ENCODE measurements at regions not wholly inside any gene's neighbourhood (a gene's known extent, or its start where the extent isn't known, plus 50 kb on each side); places are given as distances from the start of the nearest gene placed in this dataset.
"Not testable (repeated sequence)": the region's sequence is repeated elsewhere in the genome, so short reads cannot be mapped to it uniquely, and the experiment has no call there.

- H3K9me3 Mint-ChIP-seq, result peaks cover 0 to 7% (median 1%) of the 10 kb centered on the region in 11 donors
- no peaks in the 10 kb centered on the region for H3K9me3 ChIP-seq (ENCODE audit: control insufficient read depth in 2 of 3, low read length in 3 of 3)
- intact Hi-C loops (cut with micrococcal nuclease), result no loop called here
- H3K4me1 ChIP-seq (ENCODE audit: control insufficient read depth in 2 of 2, insufficient read depth in 2 of 2, low read length in 2 of 2), result no peaks in the 10 kb centered on the region
- H3K36me3 Mint-ChIP-seq, result no peaks in the 10 kb centered on the region
- H3K4me3 ChIP-seq (ENCODE audit: low read length), result no peak overlapping the region
- no peaks in the 10 kb centered on the region for H3K4me1 Mint-ChIP-seq
- H3K4me3 Mint-ChIP-seq, result no peak overlapping the region
- H3K27ac Mint-ChIP-seq, result no peak overlapping the region
- CTCF ChIA-PET, result no interaction called here
- no peaks in the 10 kb centered on the region for H3K27me3 ChIP-seq (ENCODE audit: control insufficient read depth in 2 of 2, insufficient read depth in 2 of 2, low read length in 2 of 2)
- DNase-seq (no peak), ATAC-seq (no peak)
- POLR2A ChIA-PET, result no interaction called here
- H3K36me3 ChIP-seq (ENCODE audit: control insufficient read depth in 2 of 3, insufficient read depth in 3 of 3, low read length in 3 of 3), result no peaks in the 10 kb centered on the region
- no peak overlapping the region for H3K27ac ChIP-seq (ENCODE audit: low read depth, low read length)
- H3K27me3 Mint-ChIP-seq, result no peaks in the 10 kb centered on the region
Observed at GRCh38 chr11:91495837-91496236, 728.8 kb upstream of the FAT3 start.

GRCh38 chr11:91489989-91490388 lies 734.6 kb upstream of the FAT3 start:
- no peak for DNase-seq
- no peak for ATAC-seq
- CTCF ChIA-PET, result interaction anchor here (0.6 kb wide), 1 partner anchor 24 kb away, joined by 4 read pairs; no protein-coding TSS in a partner anchor
- no peak overlapping the region for H3K27ac ChIP-seq (ENCODE audit: low read depth, low read length)
- H3K4me1 Mint-ChIP-seq, result no peaks in the 10 kb centered on the region
- no peaks in the 10 kb centered on the region for H3K36me3 Mint-ChIP-seq
- POLR2A ChIA-PET, result no interaction called here
- no peak overlapping the region for H3K27ac Mint-ChIP-seq
- no peaks in the 10 kb centered on the region for H3K27me3 ChIP-seq (ENCODE audit: control insufficient read depth in 2 of 2, insufficient read depth in 2 of 2, low read length in 2 of 2)
- no peak overlapping the region for H3K4me3 ChIP-seq (ENCODE audit: low read length)
- no peaks in the 10 kb centered on the region for H3K9me3 ChIP-seq (ENCODE audit: control insufficient read depth in 2 of 3, low read length in 3 of 3)
- H3K9me3 Mint-ChIP-seq, result peaks cover 8 to 41% (median 20%) of the 10 kb centered on the region in 11 donors
- intact Hi-C loops (cut with micrococcal nuclease), result no loop called here
- H3K4me3 Mint-ChIP-seq, result no peak overlapping the region
- H3K4me1 ChIP-seq (ENCODE audit: control insufficient read depth in 2 of 2, insufficient read depth in 2 of 2, low read length in 2 of 2), result no peaks in the 10 kb centered on the region
- no peaks in the 10 kb centered on the region for H3K36me3 ChIP-seq (ENCODE audit: control insufficient read depth in 2 of 3, insufficient read depth in 3 of 3, low read length in 3 of 3)
- no peaks in the 10 kb centered on the region for H3K27me3 Mint-ChIP-seq

GRCh38 chr11:91483956-91484355 lies 740.7 kb upstream of the FAT3 start:
- intact Hi-C loops (cut with micrococcal nuclease); H3K4me1 Mint-ChIP-seq; H3K36me3 Mint-ChIP-seq; H3K36me3 ChIP-seq (ENCODE audit: control insufficient read depth in 2 of 3, insufficient read depth in 3 of 3, low read length in 3 of 3); H3K4me3 ChIP-seq (ENCODE audit: low read length); H3K27me3 ChIP-seq (ENCODE audit: control insufficient read depth in 2 of 2, insufficient read depth in 2 of 2, low read length in 2 of 2); ATAC-seq; H3K27ac Mint-ChIP-seq; H3K27me3 Mint-ChIP-seq; H3K27ac ChIP-seq (ENCODE audit: low read depth, low read length); POLR2A ChIA-PET; H3K4me1 ChIP-seq (ENCODE audit: control insufficient read depth in 2 of 2, insufficient read depth in 2 of 2, low read length in 2 of 2); DNase-seq; H3K4me3 Mint-ChIP-seq; H3K9me3 ChIP-seq (ENCODE audit: control insufficient read depth in 2 of 3, low read length in 3 of 3); CTCF ChIA-PET: not testable (repeated sequence)
- peaks cover 9 to 45% (median 21%) of the 10 kb centered on the region in 11 donors for H3K9me3 Mint-ChIP-seq

GRCh38 chr11:91481875-91482274 lies 742.7 kb upstream of the FAT3 start:
- CTCF ChIA-PET; H3K4me3 ChIP-seq (ENCODE audit: low read length); H3K27me3 ChIP-seq (ENCODE audit: control insufficient read depth in 2 of 2, insufficient read depth in 2 of 2, low read length in 2 of 2); H3K27ac Mint-ChIP-seq; H3K36me3 ChIP-seq (ENCODE audit: control insufficient read depth in 2 of 3, insufficient read depth in 3 of 3, low read length in 3 of 3); H3K36me3 Mint-ChIP-seq; intact Hi-C loops (cut with micrococcal nuclease); H3K4me1 Mint-ChIP-seq; ATAC-seq; H3K9me3 ChIP-seq (ENCODE audit: control insufficient read depth in 2 of 3, low read length in 3 of 3); H3K27me3 Mint-ChIP-seq; H3K27ac ChIP-seq (ENCODE audit: low read depth, low read length); DNase-seq; H3K4me3 Mint-ChIP-seq; H3K4me1 ChIP-seq (ENCODE audit: control insufficient read depth in 2 of 2, insufficient read depth in 2 of 2, low read length in 2 of 2); POLR2A ChIA-PET: not testable (repeated sequence)
- peaks cover 4 to 45% (median 24%) of the 10 kb centered on the region in 11 donors for H3K9me3 Mint-ChIP-seq

GRCh38 chr11:91470656-91471055 lies 754.0 kb upstream of the FAT3 start:
- peaks cover 0 to 4% (median 0%) of the 10 kb centered on the region in 5 donors for H3K36me3 Mint-ChIP-seq
- intact Hi-C loops (cut with micrococcal nuclease), result no loop called here
- H3K9me3 ChIP-seq (ENCODE audit: control insufficient read depth in 2 of 3, low read length in 3 of 3), result no peaks in the 10 kb centered on the region
- H3K4me1 ChIP-seq (ENCODE audit: control insufficient read depth in 2 of 2, insufficient read depth in 2 of 2, low read length in 2 of 2), result no peaks in the 10 kb centered on the region
- no peak overlapping the region for H3K27ac Mint-ChIP-seq
- H3K27me3 Mint-ChIP-seq, result no peaks in the 10 kb centered on the region
- H3K4me3 ChIP-seq (ENCODE audit: low read length), result no peak overlapping the region
- H3K4me1 Mint-ChIP-seq, result no peaks in the 10 kb centered on the region
- no peaks in the 10 kb centered on the region for H3K36me3 ChIP-seq (ENCODE audit: control insufficient read depth in 2 of 3, insufficient read depth in 3 of 3, low read length in 3 of 3)
- no peaks in the 10 kb centered on the region for H3K27me3 ChIP-seq (ENCODE audit: control insufficient read depth in 2 of 2, insufficient read depth in 2 of 2, low read length in 2 of 2)
- POLR2A ChIA-PET, result no interaction called here
- peaks cover 0 to 14% (median 4%) of the 10 kb centered on the region in 11 donors for H3K9me3 Mint-ChIP-seq
- H3K27ac ChIP-seq (ENCODE audit: low read depth, low read length), result no peak overlapping the region
- H3K4me3 Mint-ChIP-seq, result no peak overlapping the region
- no peak for ATAC-seq
- DNase-seq, result no peak
- CTCF ChIA-PET, result interaction anchor here (0.6 kb wide), 1 partner anchor 86 kb away, joined by 3 read pairs; no protein-coding TSS in a partner anchor

GRCh38 chr11:91459840-91460239 lies 764.8 kb upstream of the FAT3 start:
- Mint-ChIP-seq H3K27me3 (no peaks in the 10 kb centered on the region), H3K36me3 (no peaks in the 10 kb centered on the region), H3K9me3 (peaks cover 0 to 9% (median 0%) of the 10 kb centered on the region in 11 donors), H3K4me1 (no peaks in the 10 kb centered on the region), H3K27ac (no peak overlapping the region), H3K4me3 (no peak overlapping the region)
- no peak overlapping the region for H3K4me3 ChIP-seq (ENCODE audit: low read length)
- H3K4me1 ChIP-seq (ENCODE audit: control insufficient read depth in 2 of 2, insufficient read depth in 2 of 2, low read length in 2 of 2), result no peaks in the 10 kb centered on the region
- no peaks in the 10 kb centered on the region for H3K27me3 ChIP-seq (ENCODE audit: control insufficient read depth in 2 of 2, insufficient read depth in 2 of 2, low read length in 2 of 2)
- no peaks in the 10 kb centered on the region for H3K9me3 ChIP-seq (ENCODE audit: control insufficient read depth in 2 of 3, low read length in 3 of 3)
- ATAC-seq (no peak), DNase-seq (no peak)
- POLR2A ChIA-PET, result no interaction called here
- no peak overlapping the region for H3K27ac ChIP-seq (ENCODE audit: low read depth, low read length)
- no peaks in the 10 kb centered on the region for H3K36me3 ChIP-seq (ENCODE audit: control insufficient read depth in 2 of 3, insufficient read depth in 3 of 3, low read length in 3 of 3)
- intact Hi-C loops (cut with micrococcal nuclease), result no loop called here
- CTCF ChIA-PET, result no interaction called here

GRCh38 chr11:91446267-91446666 lies 778.4 kb upstream of the FAT3 start:
- H3K9me3 Mint-ChIP-seq, result peaks cover 0 to 14% (median 4%) of the 10 kb centered on the region in 11 donors
- no peak overlapping the region for H3K27ac ChIP-seq (ENCODE audit: low read depth, low read length)
- no peaks in the 10 kb centered on the region for H3K4me1 ChIP-seq (ENCODE audit: control insufficient read depth in 2 of 2, insufficient read depth in 2 of 2, low read length in 2 of 2)
- H3K4me3 Mint-ChIP-seq, result no peak overlapping the region
- DNase-seq, result no peak
- ATAC-seq, result no peak
- ChIA-PET POLR2A (no interaction called here), CTCF (no interaction called here)
- H3K4me3 ChIP-seq (ENCODE audit: low read length), result no peak overlapping the region
- H3K4me1 Mint-ChIP-seq, result no peaks in the 10 kb centered on the region
- no peak overlapping the region for H3K27ac Mint-ChIP-seq
- H3K36me3 ChIP-seq (ENCODE audit: control insufficient read depth in 2 of 3, insufficient read depth in 3 of 3, low read length in 3 of 3), result no peaks in the 10 kb centered on the region
- no peaks in the 10 kb centered on the region for H3K9me3 ChIP-seq (ENCODE audit: control insufficient read depth in 2 of 3, low read length in 3 of 3)
- no peaks in the 10 kb centered on the region for H3K36me3 Mint-ChIP-seq
- intact Hi-C loops (cut with micrococcal nuclease), result no loop called here
- H3K27me3 Mint-ChIP-seq, result no peaks in the 10 kb centered on the region
- no peaks in the 10 kb centered on the region for H3K27me3 ChIP-seq (ENCODE audit: control insufficient read depth in 2 of 2, insufficient read depth in 2 of 2, low read length in 2 of 2)

All from naive thymus-derived CD4-positive, alpha-beta T cell (primary cell).